GM12872 (cell line): ENCODE measurements at regions not wholly inside any gene's neighbourhood (a gene's known extent, or its start where the extent isn't known, plus 50 kb on each side); places are given as distances from the start of the nearest gene placed in this dataset.

ENCODE experiments used
- CTCF ChIP-seq: IDR thresholded peaks from 3 replicates; pipeline ENCODE4 v1.5.1; 2011; ENCODE audit warnings: low read depth, mild to moderate bottlenecking, low read length, moderate library complexity; ENCODE audit not compliant: insufficient read depth

DNA sequence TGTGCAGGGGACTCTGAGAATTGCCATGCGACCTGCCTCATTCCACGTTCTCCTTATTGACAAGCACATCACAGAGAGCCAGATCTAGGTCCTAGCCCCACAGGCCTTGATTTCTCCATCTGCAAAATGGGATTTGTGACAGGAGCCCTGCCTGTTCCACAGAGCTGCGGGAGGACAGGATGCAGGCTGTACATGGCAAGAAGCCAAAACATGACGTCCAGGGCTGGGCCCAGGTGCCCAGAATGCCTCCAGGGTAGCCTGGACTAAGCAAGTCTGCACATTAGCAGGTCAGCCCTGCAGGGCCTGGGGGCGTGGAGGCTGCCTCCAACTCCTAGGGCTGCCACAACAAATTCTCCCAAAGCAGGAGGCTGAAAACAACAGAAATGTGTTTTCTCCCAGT lies 235.7 kb upstream of the SDK2 start:
- TF ChIP-seq CTCF: no peak

DNA sequence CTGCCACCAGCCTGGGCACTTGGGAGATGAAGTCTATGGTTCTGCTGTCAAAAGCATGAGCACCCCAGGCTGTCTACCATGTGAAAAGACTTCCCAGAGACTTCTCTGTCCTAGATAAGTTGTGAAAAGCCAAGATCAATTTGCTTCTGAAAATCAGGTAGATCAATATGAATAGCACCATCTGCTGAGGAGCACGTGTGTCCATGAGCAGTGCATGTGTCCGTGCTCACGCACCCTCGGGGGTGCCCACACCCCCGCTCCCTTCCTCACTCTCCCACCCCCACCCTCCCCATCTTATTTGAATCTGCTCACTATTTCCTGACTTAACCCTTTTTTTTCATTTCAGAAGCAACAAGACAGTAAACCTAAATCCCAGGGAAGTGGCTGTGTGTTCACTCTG lies 238.3 kb upstream of the SDK2 start:
- TF ChIP-seq CTCF: no peak

DNA sequence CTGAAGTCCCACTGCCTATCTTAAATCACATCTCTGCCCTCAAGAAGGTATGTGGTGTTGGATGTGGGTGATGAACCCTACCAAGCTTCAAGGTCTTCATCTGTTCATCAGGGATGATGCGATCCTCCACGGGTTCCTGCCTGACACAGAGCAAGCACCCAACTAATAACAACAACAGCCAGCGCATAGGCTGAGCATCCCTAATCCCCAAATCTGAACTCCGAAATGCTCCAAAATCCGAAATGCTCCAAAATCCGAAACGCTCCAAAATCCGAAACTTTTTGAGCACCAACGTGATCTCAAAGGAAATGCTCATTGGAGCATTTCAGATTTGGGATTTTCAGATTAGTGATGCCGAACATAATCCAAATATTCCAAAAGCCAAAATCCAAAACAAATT lies 238.9 kb upstream of the SDK2 start:
- TF ChIP-seq CTCF: no peak

GRCh38 chr17:73887739-73888138 lies 243.5 kb upstream of the SDK2 start:
- no peak for TF ChIP-seq CTCF

GRCh38 chr17:73888862-73889261 lies 244.6 kb upstream of the SDK2 start:
- TF ChIP-seq CTCF: no peak

DNA sequence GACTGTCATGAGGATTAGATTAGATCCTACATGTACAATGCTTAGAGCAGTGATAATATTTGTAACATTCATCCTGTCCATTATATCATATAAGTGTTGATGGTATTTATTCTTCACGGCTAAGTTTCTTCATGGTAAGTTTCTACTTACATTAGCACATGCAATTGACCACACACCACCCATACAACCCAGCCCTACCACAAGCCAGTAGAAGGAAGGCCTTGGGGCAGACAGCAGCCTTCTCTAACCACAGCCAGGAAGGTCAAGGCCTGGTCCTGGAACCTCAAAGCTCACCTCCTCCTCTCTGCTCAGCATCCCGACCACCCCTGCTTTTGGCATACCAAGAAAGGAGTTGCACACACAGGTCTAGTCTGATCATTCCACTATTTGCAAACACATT lies 245.2 kb upstream of the SDK2 start:
- TF ChIP-seq CTCF: no peak

DNA sequence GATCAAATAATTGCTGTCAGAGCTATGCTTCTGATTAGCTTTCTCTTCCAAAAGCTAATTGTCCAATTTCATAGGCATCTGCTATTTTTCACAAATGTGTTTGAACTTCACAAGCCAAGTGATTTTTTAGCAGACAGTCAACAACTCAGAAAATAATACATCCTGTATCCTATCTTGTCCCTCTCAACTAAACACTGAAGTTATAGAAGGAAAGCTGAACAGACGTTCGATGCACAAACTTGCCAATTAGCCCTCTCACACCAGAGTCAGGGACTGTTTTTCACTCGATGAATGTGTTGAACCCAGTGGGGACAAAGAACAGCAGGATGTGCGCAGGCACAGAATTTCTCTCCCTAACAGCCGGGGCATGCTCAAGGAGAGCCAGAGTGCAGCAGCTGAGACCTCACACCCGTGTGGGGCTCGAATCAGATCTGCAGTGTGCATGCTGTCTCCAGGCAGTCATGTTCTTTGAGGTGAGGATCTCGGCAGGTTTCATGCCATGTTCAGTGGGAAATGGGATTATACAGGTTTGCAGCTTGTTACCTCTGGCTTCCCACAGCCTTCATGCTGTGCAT lies 246.7 kb upstream of the SDK2 start:
- no peak for TF ChIP-seq CTCF
